ENCODE measurements at regions not wholly inside any gene's neighbourhood (a gene's known extent, or its start where the extent isn't known, plus 50 kb on each side); places are given as distances from the start of the nearest gene placed in this dataset.
"Not testable (repeated sequence)": the region's sequence is repeated elsewhere in the genome, so short reads cannot be mapped to it uniquely, and the experiment has no call there.

DNA sequence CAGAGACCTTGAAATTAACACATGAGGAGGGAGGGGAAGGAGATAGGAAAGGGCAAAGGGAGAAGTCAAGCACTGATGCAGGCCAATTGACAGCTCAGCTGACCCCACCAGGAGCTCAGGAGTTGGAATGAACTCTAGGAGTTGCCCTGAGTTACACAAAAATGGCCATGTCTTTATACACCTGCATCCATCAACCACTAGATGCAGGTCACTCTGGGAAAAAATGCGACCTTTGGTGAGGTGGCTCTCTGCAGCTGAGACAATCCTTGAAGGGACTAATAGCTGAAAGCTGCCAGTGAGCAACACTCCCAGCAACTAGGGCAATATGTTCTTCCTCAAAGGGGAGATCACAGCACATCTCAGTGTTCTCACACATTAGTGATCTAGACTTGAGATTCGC lies 222.8 kb downstream of the RBM26 start:
- Histone ChIP-seq H4K20me1 (ENCODE audit: control insufficient read depth, insufficient read depth, low read depth, low read length) (no peaks in the 10 kb centered on the region), H3K9me3 (ENCODE audit: control insufficient read depth, insufficient read depth, low read length) (no peaks in the 10 kb centered on the region), H3K27me3 (ENCODE audit: control insufficient read depth, low read length) (no peaks in the 10 kb centered on the region), H3K4me1 (ENCODE audit: control insufficient read depth, low read length) (no peaks in the 10 kb centered on the region), H3K36me3 (ENCODE audit: control insufficient read depth, low read length) (no peaks in the 10 kb centered on the region), H3K4me2 (ENCODE audit: low read length) (no peak overlapping the region), H3K79me2 (ENCODE audit: control insufficient read depth, low read length) (no peaks in the 10 kb centered on the region), H3K9me2 (replicated peaks; ENCODE audit: control insufficient read depth, low read length) (no peaks in the 10 kb centered on the region), H3F3A (ENCODE audit: control insufficient read depth, insufficient read depth) (no peaks in the 10 kb centered on the region), H3K4me3 (ENCODE audit: low read length) (no peak overlapping the region), H3K27ac (ENCODE audit: low read depth, low read length) (no peak overlapping the region)
- TF ChIP-seq, protein P1, sequence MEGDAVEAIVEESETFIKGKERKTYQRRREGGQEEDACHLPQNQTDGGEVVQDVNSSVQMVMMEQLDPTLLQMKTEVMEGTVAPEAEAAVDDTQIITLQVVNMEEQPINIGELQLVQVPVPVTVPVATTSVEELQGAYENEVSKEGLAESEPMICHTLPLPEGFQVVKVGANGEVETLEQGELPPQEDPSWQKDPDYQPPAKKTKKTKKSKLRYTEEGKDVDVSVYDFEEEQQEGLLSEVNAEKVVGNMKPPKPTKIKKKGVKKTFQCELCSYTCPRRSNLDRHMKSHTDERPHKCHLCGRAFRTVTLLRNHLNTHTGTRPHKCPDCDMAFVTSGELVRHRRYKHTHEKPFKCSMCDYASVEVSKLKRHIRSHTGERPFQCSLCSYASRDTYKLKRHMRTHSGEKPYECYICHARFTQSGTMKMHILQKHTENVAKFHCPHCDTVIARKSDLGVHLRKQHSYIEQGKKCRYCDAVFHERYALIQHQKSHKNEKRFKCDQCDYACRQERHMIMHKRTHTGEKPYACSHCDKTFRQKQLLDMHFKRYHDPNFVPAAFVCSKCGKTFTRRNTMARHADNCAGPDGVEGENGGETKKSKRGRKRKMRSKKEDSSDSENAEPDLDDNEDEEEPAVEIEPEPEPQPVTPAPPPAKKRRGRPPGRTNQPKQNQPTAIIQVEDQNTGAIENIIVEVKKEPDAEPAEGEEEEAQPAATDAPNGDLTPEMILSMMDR (IDR thresholded peaks at IDR 0.05; ENCODE audit: low read depth, low read length, poor library complexity, severe bottlenecking), result no peak
- no peak for TF ChIP-seq EZH2phosphoT487 (IDR thresholded peaks at IDR 0.05; ENCODE audit: borderline replicate concordance, low read length)

DNA sequence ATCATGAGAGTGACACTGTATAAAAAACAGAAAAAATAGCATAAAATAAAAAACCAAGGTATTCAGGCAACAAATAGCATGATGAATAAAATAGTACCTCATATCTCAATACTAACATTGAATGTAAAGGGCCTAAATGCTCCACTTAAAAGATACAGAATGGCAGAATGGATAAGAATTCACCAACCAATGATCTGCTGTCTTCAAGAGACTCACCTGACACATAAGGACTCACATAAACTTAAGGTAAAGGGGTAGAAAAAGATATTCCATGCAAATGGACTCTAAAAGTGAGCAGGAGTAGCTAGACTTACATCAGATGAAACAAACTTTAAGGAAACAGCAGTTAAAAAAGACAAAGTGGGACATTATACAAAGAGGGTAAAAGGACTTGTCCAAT lies 232.4 kb downstream of the RBM26 start:
- H3K9me2 ChIP-seq (replicated peaks; ENCODE audit: control insufficient read depth, low read length); H3K9me3 ChIP-seq (ENCODE audit: control insufficient read depth, insufficient read depth, low read length); H4K20me1 ChIP-seq (ENCODE audit: control insufficient read depth, insufficient read depth, low read depth, low read length); H3K27me3 ChIP-seq (ENCODE audit: control insufficient read depth, low read length); H3K4me2 ChIP-seq (ENCODE audit: low read length); H3F3A ChIP-seq (ENCODE audit: control insufficient read depth, insufficient read depth); H3K27ac ChIP-seq (ENCODE audit: low read depth, low read length); H3K4me1 ChIP-seq (ENCODE audit: control insufficient read depth, low read length); H3K36me3 ChIP-seq (ENCODE audit: control insufficient read depth, low read length); H3K4me3 ChIP-seq (ENCODE audit: low read length); H3K79me2 ChIP-seq (ENCODE audit: control insufficient read depth, low read length): not testable (repeated sequence)

DNA sequence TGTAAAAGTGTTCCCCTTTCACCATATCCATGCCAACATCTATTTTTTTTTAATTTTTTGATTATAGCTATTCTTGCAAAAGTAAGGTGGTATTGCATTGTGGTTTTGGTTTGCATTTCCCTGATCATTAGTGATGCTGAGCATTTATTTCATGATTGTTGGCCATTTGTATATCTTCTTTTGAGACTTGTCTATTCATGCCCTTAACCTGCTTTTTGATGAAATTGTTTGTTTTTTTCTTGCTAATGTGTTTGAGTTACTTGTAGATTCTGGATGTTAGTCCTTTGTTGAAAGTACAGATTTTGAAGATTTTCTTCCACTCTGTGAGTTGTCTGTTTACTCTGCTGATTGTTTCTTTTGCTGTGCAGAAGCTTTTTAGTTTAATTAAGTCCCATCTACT lies 233.1 kb downstream of the RBM26 start:
- H3K9me3 ChIP-seq (ENCODE audit: control insufficient read depth, insufficient read depth, low read length); H3K4me3 ChIP-seq (ENCODE audit: low read length); H3K27me3 ChIP-seq (ENCODE audit: control insufficient read depth, low read length); H3K9me2 ChIP-seq (replicated peaks; ENCODE audit: control insufficient read depth, low read length); H3K79me2 ChIP-seq (ENCODE audit: control insufficient read depth, low read length); H3K4me2 ChIP-seq (ENCODE audit: low read length); H3K36me3 ChIP-seq (ENCODE audit: control insufficient read depth, low read length); H3F3A ChIP-seq (ENCODE audit: control insufficient read depth, insufficient read depth); H3K27ac ChIP-seq (ENCODE audit: low read depth, low read length); H4K20me1 ChIP-seq (ENCODE audit: control insufficient read depth, insufficient read depth, low read depth, low read length); H3K4me1 ChIP-seq (ENCODE audit: control insufficient read depth, low read length): not testable (repeated sequence)

DNA sequence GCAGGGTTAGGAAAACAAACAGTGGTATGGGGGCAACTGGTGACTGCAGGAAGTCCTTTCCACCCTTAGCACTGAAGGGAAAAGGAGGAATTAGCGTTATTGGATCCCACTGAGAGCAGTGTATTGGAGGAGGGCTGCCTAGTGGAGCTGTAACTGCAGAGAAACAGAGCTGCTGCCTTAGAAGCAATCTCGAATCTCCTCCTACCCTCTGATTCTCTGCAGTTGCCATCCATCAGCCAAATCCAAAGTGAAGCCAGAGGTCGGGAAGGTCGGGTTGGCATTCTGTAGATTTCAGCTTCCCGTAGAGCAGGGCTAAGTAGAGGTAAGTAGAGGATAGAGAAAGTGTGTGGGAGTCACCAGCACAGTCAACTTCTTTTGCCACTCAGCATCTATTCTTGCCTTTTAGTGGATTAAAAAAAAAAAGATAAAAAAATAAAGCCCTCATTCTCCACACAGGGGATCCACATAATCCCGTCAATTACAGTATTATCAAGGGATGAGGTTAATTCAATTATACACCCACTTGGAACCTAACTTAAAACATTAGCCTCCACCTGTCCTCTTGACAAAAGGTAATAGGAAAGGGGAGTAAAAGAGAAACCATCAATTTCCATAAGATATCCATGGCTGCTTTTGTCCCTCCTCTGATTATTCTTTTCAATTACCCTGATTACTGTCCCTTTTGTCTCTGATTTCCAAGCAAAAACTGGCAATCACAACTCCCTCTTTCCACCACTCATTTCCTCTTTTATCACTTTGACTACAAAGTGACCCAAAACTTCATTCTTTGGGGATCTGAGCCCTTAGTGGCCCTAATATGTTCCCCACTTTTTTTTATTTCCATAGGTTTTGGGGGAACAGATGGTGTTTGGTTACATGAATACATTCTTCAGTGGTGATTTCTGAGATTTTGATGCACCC lies 234.7 kb downstream of the RBM26 start:
- no peaks in the 10 kb centered on the region for H3F3A ChIP-seq (ENCODE audit: control insufficient read depth, insufficient read depth)
- no peaks in the 10 kb centered on the region for H3K27me3 ChIP-seq (ENCODE audit: control insufficient read depth, low read length)
- no peaks in the 10 kb centered on the region for H3K9me2 ChIP-seq (replicated peaks; ENCODE audit: control insufficient read depth, low read length)
- H4K20me1 ChIP-seq (ENCODE audit: control insufficient read depth, insufficient read depth, low read depth, low read length), result no peaks in the 10 kb centered on the region
- no peaks in the 10 kb centered on the region for H3K79me2 ChIP-seq (ENCODE audit: control insufficient read depth, low read length)
- TF ChIP-seq EZH2phosphoT487 (IDR thresholded peaks at IDR 0.05; ENCODE audit: borderline replicate concordance, low read length), result no peak
- TF ChIP-seq, protein P1 (IDR thresholded peaks at IDR 0.05; ENCODE audit: low read depth, low read length, poor library complexity, severe bottlenecking), result no peak
- no peaks in the 10 kb centered on the region; the same call in 1 of the 2 replicates for H3K9me3 ChIP-seq (ENCODE audit: control insufficient read depth, insufficient read depth, low read length)
- no peak overlapping the region for H3K4me3 ChIP-seq (ENCODE audit: low read length)
- H3K27ac ChIP-seq (ENCODE audit: low read depth, low read length), result no peak overlapping the region
- no peaks in the 10 kb centered on the region for H3K36me3 ChIP-seq (ENCODE audit: control insufficient read depth, low read length)
- H3K4me1 ChIP-seq (ENCODE audit: control insufficient read depth, low read length), result no peaks in the 10 kb centered on the region
- no peak overlapping the region for H3K4me2 ChIP-seq (ENCODE audit: low read length)
